Upper lobe of right lung (tissue), 1 donor: ENCODE measurements at regions not wholly inside any gene's neighbourhood (a gene's known extent, or its start where the extent isn't known, plus 50 kb on each side); places are given as distances from the start of the nearest gene placed in this dataset.

Experiments used
- ATAC-seq: fragments of 200-7000 bp; cut with Tn5 transposase; one replicate; pipeline ENCODE4 v1.9.1; 2020; ENCODE audit warnings: mild to moderate bottlenecking, moderate library complexity
- DNase-seq: peaks from one replicate; pipeline ENCODE4 v3.0.0-alpha.2; 2020
- H3K27ac ChIP-seq: fragments of 200-600 bp; one replicate; pipeline ENCODE4 v1.8.0; 2022
- H3K27me3 ChIP-seq: fragments of 200-600 bp; one replicate; pipeline ENCODE4 v1.8.0; 2022; ENCODE audit warnings: mild to moderate bottlenecking
- H3K36me3 ChIP-seq: fragments of 200-600 bp; one replicate; pipeline ENCODE4 v1.8.0; 2022
- H3K4me1 ChIP-seq: fragments of 200-600 bp; one replicate; pipeline ENCODE4 v1.8.0; 2022
- H3K4me3 ChIP-seq: fragments of 200-600 bp; one replicate; pipeline ENCODE4 v1.8.0; 2022; ENCODE audit warnings: mild to moderate bottlenecking
- H3K9me3 ChIP-seq: fragments of 200-600 bp; one replicate; pipeline ENCODE4 v1.8.0; 2022
- CTCF ChIP-seq: fragments of 200-600 bp; IDR thresholded peaks from one replicate; pipeline ENCODE4 v1.8.0; 2022; ENCODE audit warnings: antibody characterized with exemption
- intact Hi-C: fragments of 100-400 bp; cut with DNase I; formaldehyde crosslinking; loops from one replicate; pipeline ENCODE4 v1.11.0; 2022
- donor health status: DM: no; HTN: yes; CAD: no; lungs with severe emphysema.

DNA sequence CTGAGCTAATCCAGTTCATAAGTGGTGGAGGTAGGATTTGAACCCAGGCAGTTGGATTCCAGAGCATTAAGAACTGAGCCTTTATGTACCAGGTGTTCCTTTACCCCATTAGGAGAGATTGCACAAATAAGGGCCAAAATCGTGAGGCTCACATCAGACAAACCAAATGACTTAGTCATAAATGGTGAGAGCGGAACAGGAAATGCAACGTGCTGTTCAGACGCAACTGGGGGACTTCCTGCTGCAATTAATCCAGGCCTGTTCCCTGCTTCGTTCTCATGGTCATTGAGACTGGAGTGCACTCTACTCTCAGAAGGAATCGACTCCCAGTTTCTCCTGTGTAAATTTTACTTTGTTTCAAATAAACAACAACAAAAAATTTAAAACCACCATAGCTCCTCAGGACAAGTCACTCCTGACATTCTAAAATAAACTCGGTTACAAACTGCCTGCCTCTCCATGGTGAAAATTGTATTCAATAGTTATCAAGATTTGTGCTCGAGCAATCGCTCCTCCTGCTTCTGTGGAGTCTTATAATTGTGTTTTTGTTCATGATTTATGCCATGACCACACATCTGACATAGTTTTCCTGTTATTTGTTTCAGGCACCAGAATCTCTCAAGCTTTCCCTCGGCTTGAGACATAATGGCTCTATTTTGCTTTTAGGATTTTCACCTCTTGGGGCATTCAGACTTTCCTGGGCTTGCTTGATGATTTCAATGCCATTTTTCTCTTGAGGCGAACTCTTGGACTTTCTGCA lies 115.3 kb upstream of the BMPER start:
- no peak for ATAC-seq
- intact Hi-C loops: no loop called here

DNA sequence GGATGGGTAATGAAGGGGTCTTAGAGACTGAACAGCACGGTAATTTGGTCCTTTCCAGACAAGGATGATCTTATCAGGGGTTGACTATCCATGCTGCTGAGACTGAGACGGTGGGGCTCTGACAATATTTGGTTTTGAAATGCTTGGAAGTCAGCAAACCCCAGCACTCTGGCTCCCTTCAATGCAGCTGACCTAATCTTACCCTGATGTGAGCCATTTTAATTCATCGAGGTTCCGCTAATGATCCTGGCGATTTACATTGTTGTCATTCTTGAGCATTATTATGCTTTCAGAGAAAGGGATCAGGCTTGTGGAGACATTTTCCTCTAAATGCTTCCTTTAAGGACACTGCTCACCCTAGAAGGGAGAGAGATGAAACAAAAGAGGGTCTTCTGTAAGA lies 114.6 kb upstream of the BMPER start:
- no peaks in the 10 kb centered on the region for H3K4me1 ChIP-seq
- no peaks in the 10 kb centered on the region for H3K27me3 ChIP-seq
- no peaks in the 10 kb centered on the region for H3K9me3 ChIP-seq
- TF ChIP-seq CTCF: no peak
- no peak overlapping the region for H3K27ac ChIP-seq
- no peak for ATAC-seq
- no peak overlapping the region for H3K4me3 ChIP-seq
- no peak for DNase-seq
- intact Hi-C loops: no loop called here
- no peaks in the 10 kb centered on the region for H3K36me3 ChIP-seq

More for the DNA sequence above, 115.3 kb upstream of the BMPER start:
- no peak for TF ChIP-seq CTCF
- Histone ChIP-seq H3K27me3 (no peaks in the 10 kb centered on the region), H3K9me3 (no peaks in the 10 kb centered on the region), H3K4me1 (no peaks in the 10 kb centered on the region), H3K36me3 (no peaks in the 10 kb centered on the region), H3K4me3 (no peak overlapping the region), H3K27ac (no peak overlapping the region)
- DNase-seq: no peak

DNA sequence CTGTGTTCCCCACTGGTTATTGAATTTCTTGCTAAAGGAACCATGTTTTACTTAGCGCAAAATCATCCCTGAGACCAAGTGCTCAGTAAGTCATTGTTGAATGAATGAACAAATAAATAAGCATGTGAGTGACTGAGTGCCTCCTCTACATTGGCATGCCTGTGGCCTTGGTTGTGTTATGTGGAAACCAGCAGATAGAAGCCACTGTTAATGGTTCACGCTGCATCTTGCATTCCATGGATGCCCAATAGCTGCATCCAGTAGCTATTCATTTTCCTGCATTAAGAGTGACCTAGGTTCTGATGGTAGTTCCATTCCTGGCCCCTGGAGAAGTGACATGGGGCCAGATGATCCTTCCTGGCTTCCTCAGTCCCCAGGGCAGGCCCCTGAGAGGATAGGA lies 113.3 kb upstream of the BMPER start:
- Histone ChIP-seq H3K4me3 (no peak overlapping the region), H3K36me3 (no peaks in the 10 kb centered on the region), H3K27me3 (no peaks in the 10 kb centered on the region), H3K27ac (no peak overlapping the region), H3K4me1 (no peaks in the 10 kb centered on the region), H3K9me3 (no peaks in the 10 kb centered on the region)
- intact Hi-C loops: no loop called here
- TF ChIP-seq CTCF: no peak
- DNase-seq (no peak), ATAC-seq (no peak)

DNA sequence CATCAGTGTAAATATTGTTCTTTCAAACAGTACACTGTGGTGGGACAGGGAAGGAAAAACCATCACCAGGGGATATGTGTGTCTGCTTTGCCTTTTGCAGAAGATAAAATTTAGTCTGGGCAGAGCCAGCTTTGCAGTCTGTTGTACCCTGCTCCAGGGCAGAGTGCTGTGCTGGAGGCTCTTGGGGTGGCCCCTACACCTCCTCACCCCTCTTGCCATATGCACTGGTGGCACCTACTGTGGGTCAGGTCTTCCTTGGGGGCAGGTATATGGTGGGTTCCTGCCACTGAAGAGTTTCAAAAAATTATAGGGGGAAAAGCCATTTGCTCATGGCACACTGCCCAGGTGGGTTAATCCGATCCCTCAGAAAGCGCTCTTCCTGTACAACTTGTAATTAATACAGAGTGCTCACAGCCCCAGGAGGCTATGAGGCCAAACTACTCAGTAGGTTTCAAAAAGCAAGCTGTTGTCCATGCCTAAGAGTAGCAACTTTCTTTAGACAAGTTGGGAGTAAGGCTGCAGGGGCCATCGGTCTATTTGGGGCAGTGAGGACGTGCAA lies 112.7 kb upstream of the BMPER start:
- no peak for ATAC-seq
- H3K4me1 ChIP-seq: no peaks in the 10 kb centered on the region
- intact Hi-C loops: no loop called here
- no peak overlapping the region for H3K27ac ChIP-seq
- H3K4me3 ChIP-seq: no peak overlapping the region
- H3K36me3 ChIP-seq: no peaks in the 10 kb centered on the region
- no peak for DNase-seq
- no peak for TF ChIP-seq CTCF
- no peaks in the 10 kb centered on the region for H3K27me3 ChIP-seq
- H3K9me3 ChIP-seq: no peaks in the 10 kb centered on the region

DNA sequence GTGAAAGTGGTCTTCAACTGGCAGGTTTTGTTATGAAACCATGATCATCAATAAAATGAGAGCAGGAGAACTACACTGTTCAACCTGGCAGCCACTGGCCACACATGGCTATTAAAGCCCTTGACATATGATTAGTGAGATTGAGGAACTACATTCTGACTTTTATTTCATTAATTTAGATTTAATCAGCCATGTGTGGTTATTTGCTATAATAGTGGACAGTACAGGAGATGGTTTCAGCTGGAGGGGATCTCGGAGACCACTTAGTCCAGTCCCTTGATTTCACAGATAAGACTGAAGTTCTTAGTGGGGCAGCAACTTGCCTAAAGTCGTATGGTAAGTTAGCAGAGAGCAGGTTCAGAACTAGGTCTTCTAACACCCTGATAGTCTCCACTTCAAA lies 111.7 kb upstream of the BMPER start:
- Histone ChIP-seq H3K4me3 (no peak overlapping the region), H3K9me3 (no peaks in the 10 kb centered on the region), H3K27me3 (no peaks in the 10 kb centered on the region), H3K4me1 (no peaks in the 10 kb centered on the region), H3K27ac (no peak overlapping the region), H3K36me3 (no peaks in the 10 kb centered on the region)
- TF ChIP-seq CTCF: no peak
- intact Hi-C loops: no loop called here
- DNase-seq (no peak), ATAC-seq (no peak)

DNA sequence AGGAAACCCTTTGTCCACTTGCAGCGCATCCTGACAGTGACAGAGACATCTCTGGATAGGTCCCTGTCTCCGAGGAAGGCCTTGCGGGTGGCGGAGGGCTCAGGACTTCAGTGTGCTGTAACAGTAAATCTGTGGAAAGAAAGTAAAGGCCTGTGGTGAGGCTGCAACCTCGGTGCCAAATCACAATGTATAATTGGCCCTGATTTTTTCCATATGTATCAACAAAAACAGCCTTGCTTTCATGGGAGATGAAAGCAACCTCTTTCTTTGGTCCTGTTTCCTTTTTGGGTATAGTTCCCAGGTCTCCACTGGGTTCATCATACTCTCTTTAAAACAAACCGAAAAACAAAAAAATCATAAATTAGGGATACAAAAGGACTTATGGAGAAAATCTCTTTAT lies 110.9 kb upstream of the BMPER start:
- no peaks in the 10 kb centered on the region for H3K36me3 ChIP-seq
- TF ChIP-seq CTCF: no peak
- H3K27me3 ChIP-seq: no peaks in the 10 kb centered on the region
- no peak for ATAC-seq
- no peak for DNase-seq
- no peak overlapping the region for H3K27ac ChIP-seq
- intact Hi-C loops: no loop called here
- H3K4me1 ChIP-seq: no peaks in the 10 kb centered on the region
- no peak overlapping the region for H3K4me3 ChIP-seq
- H3K9me3 ChIP-seq: no peaks in the 10 kb centered on the region
